ENCODE measurements at regions not wholly inside any gene's neighbourhood (a gene's known extent, or its start where the extent isn't known, plus 50 kb on each side); places are given as distances from the start of the nearest gene placed in this dataset.

DNA sequence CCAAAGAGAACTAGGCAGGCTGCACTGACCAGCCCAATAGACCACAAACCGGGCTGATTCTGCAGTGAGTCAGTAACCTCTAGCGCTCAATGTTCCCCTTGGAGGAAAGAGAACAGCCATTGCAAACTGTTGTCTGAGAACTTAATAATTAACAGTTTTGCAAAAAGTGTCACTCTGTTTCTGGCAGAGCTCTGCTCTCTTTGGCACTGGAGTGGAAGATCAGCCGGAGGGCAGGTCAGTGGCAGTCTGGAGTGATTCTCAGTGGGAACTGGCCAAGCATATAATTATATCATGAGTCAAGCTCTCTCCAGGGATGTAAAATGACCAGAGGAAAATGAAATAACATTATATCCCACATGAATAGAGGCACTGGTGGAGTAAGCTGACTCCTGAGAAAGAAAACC, 238.3 kb downstream of the HLX start:
- H3K4me2 ChIP-seq (ENCODE audit: low read length): no peak overlapping the region
- no peak overlapping the region for H3K9ac ChIP-seq
- TF ChIP-seq CTCF (IDR thresholded peaks at IDR 0.05): no peak
- H3K36me3 ChIP-seq (ENCODE audit: control insufficient read depth, insufficient read depth, low read length): no peaks in the 10 kb centered on the region
- H3K4me3 ChIP-seq (ENCODE audit: low read depth, low read length): no peak overlapping the region
- H3K27me3 ChIP-seq (ENCODE audit: control insufficient read depth, insufficient read depth, low read length): no peaks in the 10 kb centered on the region
- no peaks in the 10 kb centered on the region for H3K79me2 ChIP-seq
- no peaks in the 10 kb centered on the region for H3K9me3 ChIP-seq (ENCODE audit: control insufficient read depth, low read length)
- H3K27ac ChIP-seq: no peak overlapping the region
- no peaks in the 10 kb centered on the region for H3K4me1 ChIP-seq
- H2AFZ ChIP-seq: no peak overlapping the region

GRCh38 chr1:221118176-221118937, 239.1 kb downstream of the HLX start:
- no peak overlapping the region for H2AFZ ChIP-seq
- no peaks in the 10 kb centered on the region for H3K9me3 ChIP-seq (ENCODE audit: control insufficient read depth, low read length)
- no peak for TF ChIP-seq CTCF (IDR thresholded peaks at IDR 0.05)
- no peaks in the 10 kb centered on the region for H3K4me1 ChIP-seq
- H3K4me2 ChIP-seq (ENCODE audit: low read length): no peak overlapping the region
- H3K9ac ChIP-seq: no peak overlapping the region
- no peaks in the 10 kb centered on the region for H3K27me3 ChIP-seq (ENCODE audit: control insufficient read depth, insufficient read depth, low read length)
- H3K27ac ChIP-seq: no peak overlapping the region
- no peaks in the 10 kb centered on the region for H3K79me2 ChIP-seq
- no peaks in the 10 kb centered on the region for H3K36me3 ChIP-seq (ENCODE audit: control insufficient read depth, insufficient read depth, low read length)
- no peak overlapping the region for H3K4me3 ChIP-seq (ENCODE audit: low read depth, low read length)

- Histone ChIP-seq H3K27me3 (ENCODE audit: control insufficient read depth, insufficient read depth, low read length) (no peaks in the 10 kb centered on the region), H3K9ac (no peak overlapping the region), H3K9me3 (ENCODE audit: control insufficient read depth, low read length) (no peaks in the 10 kb centered on the region), H3K79me2 (no peaks in the 10 kb centered on the region), H3K4me1 (no peaks in the 10 kb centered on the region), H3K27ac (no peak overlapping the region), H3K4me2 (ENCODE audit: low read length) (no peak overlapping the region), H2AFZ (no peak overlapping the region), H3K4me3 (ENCODE audit: low read depth, low read length) (no peak overlapping the region), H3K36me3 (ENCODE audit: control insufficient read depth, insufficient read depth, low read length) (no peaks in the 10 kb centered on the region)
- no peak for TF ChIP-seq CTCF (IDR thresholded peaks at IDR 0.05)
These were observed 239.7 kb downstream of the HLX start for GRCh38 chr1:221118938-221119320.

GRCh38 chr1:221122501-221122900, 243.3 kb downstream of the HLX start:
- Histone ChIP-seq H3K4me1 (no peaks in the 10 kb centered on the region), H3K27ac (no peak overlapping the region), H3K4me3 (ENCODE audit: low read depth, low read length) (no peak overlapping the region), H3K9me3 (ENCODE audit: control insufficient read depth, low read length) (no peaks in the 10 kb centered on the region), H3K79me2 (no peaks in the 10 kb centered on the region), H3K4me2 (ENCODE audit: low read length) (no peak overlapping the region), H2AFZ (no peak overlapping the region), H3K27me3 (ENCODE audit: control insufficient read depth, insufficient read depth, low read length) (no peaks in the 10 kb centered on the region), H3K36me3 (ENCODE audit: control insufficient read depth, insufficient read depth, low read length) (no peaks in the 10 kb centered on the region), H3K9ac (no peak overlapping the region)
- TF ChIP-seq CTCF (IDR thresholded peaks at IDR 0.05): no peak

- no peak overlapping the region for H3K27ac ChIP-seq
- no peaks in the 10 kb centered on the region for H3K4me1 ChIP-seq
- H3K4me2 ChIP-seq (ENCODE audit: low read length): no peak overlapping the region
- H3K36me3 ChIP-seq (ENCODE audit: control insufficient read depth, insufficient read depth, low read length): no peaks in the 10 kb centered on the region
- H3K9me3 ChIP-seq (ENCODE audit: control insufficient read depth, low read length): no peaks in the 10 kb centered on the region
- TF ChIP-seq CTCF (IDR thresholded peaks at IDR 0.05): no peak
- H3K9ac ChIP-seq: no peak overlapping the region
- H3K4me3 ChIP-seq (ENCODE audit: low read depth, low read length): no peak overlapping the region
- H3K27me3 ChIP-seq (ENCODE audit: control insufficient read depth, insufficient read depth, low read length): no peaks in the 10 kb centered on the region
- no peak overlapping the region for H2AFZ ChIP-seq
- H3K79me2 ChIP-seq: no peaks in the 10 kb centered on the region
These were observed 246.7 kb downstream of the HLX start for GRCh38 chr1:221125976-221126375.
